HG03565 (cell line): ENCODE measurements at regions not wholly inside any gene's neighbourhood (a gene's known extent, or its start where the extent isn't known, plus 50 kb on each side); places are given as distances from the start of the nearest gene placed in this dataset.

Experiments
- ATAC-seq: cut with Tn5 transposase; IDR thresholded peaks from one replicate; pipeline ENCODE4 v1.9.1; 2021; ENCODE audit warnings: mild to moderate bottlenecking, moderate library complexity; ENCODE audit not compliant: unreplicated experiment

- ATAC-seq: no peak
Measured at GRCh38 chr7:25828468-25828867, 323.5 kb upstream of the NFE2L3 start.

GRCh38 chr7:25829663-25830062, 322.3 kb upstream of the NFE2L3 start:
- ATAC-seq: no peak

- no peak for ATAC-seq
Measured at GRCh38 chr7:25830215-25830614, 321.8 kb upstream of the NFE2L3 start.

- no peak for ATAC-seq
Measured at GRCh38 chr7:25831062-25831691, 320.8 kb upstream of the NFE2L3 start.

- no peak for ATAC-seq
Measured at GRCh38 chr7:25831831-25832411, 320.1 kb upstream of the NFE2L3 start.

- ATAC-seq: no peak
Measured at GRCh38 chr7:25832456-25832855, 319.5 kb upstream of the NFE2L3 start.

- no peak for ATAC-seq
Measured at GRCh38 chr7:25832929-25833328, 319.1 kb upstream of the NFE2L3 start.

GRCh38 chr7:25834050-25834449, 317.9 kb upstream of the NFE2L3 start:
- no peak for ATAC-seq

- ATAC-seq: no peak
Measured at GRCh38 chr7:25835197-25835596, 316.8 kb upstream of the NFE2L3 start.

GRCh38 chr7:25839084-25839769, 312.8 kb upstream of the NFE2L3 start:
- ATAC-seq: no peak

GRCh38 chr7:25840209-25840792, 311.7 kb upstream of the NFE2L3 start:
- no peak for ATAC-seq

- ATAC-seq: no peak
Measured at GRCh38 chr7:25841575-25841974, 310.4 kb upstream of the NFE2L3 start.

GRCh38 chr7:25842201-25842733, 309.7 kb upstream of the NFE2L3 start:
- ATAC-seq: no peak

- ATAC-seq: no peak
Measured at GRCh38 chr7:25843467-25843866, 308.5 kb upstream of the NFE2L3 start.

GRCh38 chr7:25844102-25844870, 307.7 kb upstream of the NFE2L3 start:
- no peak for ATAC-seq

GRCh38 chr7:25845464-25845863, 306.5 kb upstream of the NFE2L3 start:
- no peak for ATAC-seq

- no peak for ATAC-seq
Measured at GRCh38 chr7:25846722-25847121, 305.3 kb upstream of the NFE2L3 start.

- no peak for ATAC-seq
Measured at GRCh38 chr7:25847336-25848070, 304.5 kb upstream of the NFE2L3 start.

- ATAC-seq: no peak
Measured at GRCh38 chr7:25849500-25850184, 302.4 kb upstream of the NFE2L3 start.

GRCh38 chr7:25850216-25850615, 301.8 kb upstream of the NFE2L3 start:
- no peak for ATAC-seq
